Activated naive CD8-positive, alpha-beta T cell treated with anti-CD3 and anti-CD28 coated beads for 36 hours (primary cell): ENCODE measurements at regions not wholly inside any gene's neighbourhood (a gene's known extent, or its start where the extent isn't known, plus 50 kb on each side); places are given as distances from the start of the nearest gene placed in this dataset.

Experiments
- DNase-seq: peaks from one replicate; pipeline ENCODE4 v3.0.0; 2021
- H3K27ac Mint-ChIP-seq: one replicate; pipeline ENCODE4 v1.8.0; 2022; ENCODE audit warnings: mild to moderate bottlenecking, moderate library complexity, mixed read lengths
- H3K27me3 Mint-ChIP-seq: one replicate; pipeline ENCODE4 v1.8.0; 2022; ENCODE audit warnings: mild to moderate bottlenecking, mixed read lengths
- H3K36me3 Mint-ChIP-seq: one replicate; pipeline ENCODE4 v1.8.0; 2021; ENCODE audit warnings: mild to moderate bottlenecking, mixed read lengths
- H3K4me1 Mint-ChIP-seq: one replicate; pipeline ENCODE4 v1.8.0; 2021; ENCODE audit warnings: mixed read lengths
- H3K4me3 Mint-ChIP-seq: one replicate; pipeline ENCODE4 v1.8.0; 2022; ENCODE audit warnings: mild to moderate bottlenecking, moderate library complexity, mixed read lengths
- H3K9me3 Mint-ChIP-seq: one replicate; pipeline ENCODE4 v1.8.0; 2022; ENCODE audit warnings: mixed read lengths

DNA sequence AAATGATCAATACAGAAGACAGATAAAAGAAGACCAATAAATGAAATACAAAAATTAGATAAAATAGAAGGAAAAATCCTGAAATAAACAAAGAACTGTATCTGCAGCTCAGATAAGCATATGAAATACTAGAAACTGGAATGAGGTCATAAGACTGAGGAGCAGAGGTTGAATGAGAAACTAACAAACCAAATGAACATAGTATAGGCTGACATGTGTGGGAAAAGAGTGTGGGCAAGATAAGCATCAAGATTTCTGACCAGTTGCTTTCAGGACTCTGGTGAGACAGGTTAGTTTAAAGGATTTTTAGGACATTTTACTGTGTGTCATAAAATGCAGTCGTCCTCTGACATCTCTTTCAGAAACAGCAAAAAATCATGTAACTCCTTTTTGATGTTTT lies 2073.2 kb upstream of the TENM3 start:
- no peaks in the 10 kb centered on the region for H3K36me3 Mint-ChIP-seq
- no peaks in the 10 kb centered on the region for H3K4me1 Mint-ChIP-seq
- no peak for DNase-seq

DNA sequence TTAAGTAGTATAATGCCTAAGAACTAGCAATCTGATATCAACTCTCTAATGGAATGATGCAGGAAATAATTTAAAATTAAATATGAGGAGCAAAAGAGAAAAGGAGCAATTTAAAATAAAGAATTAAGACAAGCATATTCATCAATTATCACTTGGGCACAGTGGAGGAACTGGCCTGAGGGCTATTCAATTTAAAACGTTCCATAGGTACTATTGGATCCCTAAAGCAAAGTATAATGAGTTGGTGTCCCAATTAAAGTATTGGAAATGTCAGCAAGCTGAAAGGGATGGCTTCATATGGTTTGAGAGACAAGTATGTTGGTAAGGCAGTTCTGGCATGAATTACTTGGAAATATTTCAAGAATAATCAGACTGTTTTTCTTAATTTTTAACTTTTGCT lies 2064.1 kb upstream of the TENM3 start:
- H3K4me1 Mint-ChIP-seq, result no peaks in the 10 kb centered on the region
- H3K36me3 Mint-ChIP-seq, result no peaks in the 10 kb centered on the region
- no peak overlapping the region for H3K27ac Mint-ChIP-seq
- no peak overlapping the region for H3K4me3 Mint-ChIP-seq
- DNase-seq, result no peak
- no peaks in the 10 kb centered on the region for H3K27me3 Mint-ChIP-seq
- no peaks in the 10 kb centered on the region for H3K9me3 Mint-ChIP-seq

More for the DNA sequence above, 2073.2 kb upstream of the TENM3 start:
- no peaks in the 10 kb centered on the region for H3K27me3 Mint-ChIP-seq
- no peak overlapping the region for H3K4me3 Mint-ChIP-seq
- no peaks in the 10 kb centered on the region for H3K9me3 Mint-ChIP-seq
- no peak overlapping the region for H3K27ac Mint-ChIP-seq

DNA sequence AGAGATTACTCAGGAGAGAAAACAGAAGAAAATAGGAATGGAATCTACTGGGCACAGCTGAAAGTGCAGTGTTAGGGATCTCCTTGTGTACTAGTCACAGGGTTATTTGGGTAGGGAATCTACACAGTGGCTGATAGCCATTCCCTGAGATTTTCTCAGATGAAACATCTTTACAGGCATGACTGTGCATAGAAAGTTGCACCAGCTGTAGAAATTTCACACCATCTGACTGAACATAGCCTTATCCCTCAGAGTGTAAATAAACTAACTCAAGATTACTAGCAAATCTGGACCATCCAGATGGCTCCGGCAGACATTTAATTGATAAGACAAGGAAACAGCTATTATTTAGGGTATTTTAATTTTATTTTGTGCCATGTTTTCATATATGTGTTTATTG lies 2053.5 kb upstream of the TENM3 start:
- H3K9me3 Mint-ChIP-seq, result no peaks in the 10 kb centered on the region
- H3K4me1 Mint-ChIP-seq, result peaks cover 2% of the 10 kb centered on the region
- no peak for DNase-seq
- no peaks in the 10 kb centered on the region for H3K27me3 Mint-ChIP-seq
- H3K36me3 Mint-ChIP-seq, result no peaks in the 10 kb centered on the region
- no peak overlapping the region for H3K4me3 Mint-ChIP-seq
- no peak overlapping the region for H3K27ac Mint-ChIP-seq

DNA sequence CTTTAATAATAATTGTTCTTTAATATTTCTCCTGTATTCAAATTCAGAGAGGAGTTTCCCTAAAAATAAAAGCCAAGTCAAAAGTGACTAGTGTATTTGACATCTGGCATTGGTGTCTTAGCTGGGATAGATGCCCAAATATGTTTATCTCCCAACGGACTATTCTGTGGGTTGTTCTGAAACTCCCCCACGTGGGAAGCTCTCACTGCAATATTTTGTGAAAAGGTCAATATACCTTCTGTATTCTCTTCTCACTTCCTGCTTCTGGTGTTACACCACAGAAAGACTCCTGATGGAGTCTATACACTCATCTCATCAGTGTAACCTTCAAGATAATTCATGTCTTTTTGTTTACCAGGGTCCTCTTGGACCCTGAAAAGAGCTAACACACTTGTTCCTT lies 2052.8 kb upstream of the TENM3 start:
- H3K27me3 Mint-ChIP-seq, result no peaks in the 10 kb centered on the region
- no peak overlapping the region for H3K27ac Mint-ChIP-seq
- H3K4me3 Mint-ChIP-seq, result no peak overlapping the region
- no peaks in the 10 kb centered on the region for H3K36me3 Mint-ChIP-seq
- DNase-seq, result no peak
- H3K9me3 Mint-ChIP-seq, result no peaks in the 10 kb centered on the region
- peaks cover 2% of the 10 kb centered on the region for H3K4me1 Mint-ChIP-seq

DNA sequence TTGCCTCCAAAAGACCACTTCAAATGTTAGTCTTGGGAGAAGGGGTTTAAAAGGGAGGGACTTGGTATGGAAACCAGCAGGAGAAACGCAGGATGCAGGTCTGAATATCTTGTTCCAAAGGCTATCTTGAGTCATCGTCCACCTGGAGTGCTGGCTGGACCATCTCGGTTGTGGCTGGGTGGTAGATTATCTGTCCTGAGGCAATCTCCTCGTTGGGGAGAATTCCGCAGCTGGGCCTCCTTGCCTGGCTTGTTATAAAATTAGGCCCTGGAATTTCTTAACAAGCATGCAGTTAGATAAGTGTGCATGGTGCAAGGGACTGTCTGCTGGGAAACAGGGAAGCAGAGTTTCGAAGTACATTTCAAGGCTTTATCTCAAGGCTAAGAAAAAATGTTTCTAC lies 2045.7 kb upstream of the TENM3 start:
- no peaks in the 10 kb centered on the region for H3K36me3 Mint-ChIP-seq
- no peaks in the 10 kb centered on the region for H3K27me3 Mint-ChIP-seq
- no peak for DNase-seq
- no peaks in the 10 kb centered on the region for H3K4me1 Mint-ChIP-seq
- H3K9me3 Mint-ChIP-seq, result no peaks in the 10 kb centered on the region
- H3K4me3 Mint-ChIP-seq, result no peak overlapping the region
- H3K27ac Mint-ChIP-seq, result no peak overlapping the region

DNA sequence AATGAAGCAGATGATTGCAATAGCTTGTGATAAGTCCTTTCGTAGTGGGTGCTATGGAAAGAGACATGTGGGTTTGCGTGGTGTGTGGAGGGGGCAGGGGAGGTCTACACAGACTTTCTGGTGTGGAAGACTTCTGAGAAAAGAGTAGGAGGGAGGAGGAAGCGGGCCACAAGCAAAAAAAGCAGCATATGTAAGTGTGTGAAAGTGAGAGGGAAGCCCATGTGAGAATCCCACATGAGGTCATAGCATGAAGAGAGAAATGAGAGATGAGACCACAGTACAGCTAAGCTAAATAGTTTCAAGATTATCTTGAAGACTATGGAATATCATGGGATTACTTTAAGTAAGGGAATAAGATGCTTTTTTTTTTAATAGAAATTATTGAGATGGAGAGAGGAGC lies 2039.9 kb upstream of the TENM3 start:
- Mint-ChIP-seq H3K27ac (no peak overlapping the region), H3K4me1 (peaks cover 9% of the 10 kb centered on the region), H3K36me3 (no peaks in the 10 kb centered on the region), H3K9me3 (no peaks in the 10 kb centered on the region), H3K4me3 (no peak overlapping the region), H3K27me3 (no peaks in the 10 kb centered on the region)
- DNase-seq, result peak; percentile 16

DNA sequence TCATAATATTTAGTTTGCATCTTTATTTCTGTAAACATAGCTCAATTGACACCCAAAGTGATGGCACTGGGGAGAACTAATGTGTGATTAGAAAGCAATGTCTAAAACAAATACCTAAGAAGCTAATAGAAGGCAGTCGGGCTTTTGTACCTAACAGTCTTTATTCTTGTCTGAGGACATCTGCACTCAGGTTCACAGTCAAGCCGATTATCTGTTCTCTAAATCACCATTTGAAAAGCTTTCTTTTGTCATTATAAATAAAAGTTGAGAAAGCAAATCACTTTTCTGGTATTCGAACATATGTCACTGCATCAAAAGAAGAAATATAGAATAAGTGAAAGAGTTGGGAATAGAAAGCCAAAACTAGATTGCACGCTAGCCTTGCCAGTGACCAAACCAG lies 2037.9 kb upstream of the TENM3 start:
- Mint-ChIP-seq H3K9me3 (no peaks in the 10 kb centered on the region), H3K4me3 (no peak overlapping the region), H3K27ac (no peak overlapping the region), H3K4me1 (peaks cover 9% of the 10 kb centered on the region), H3K36me3 (no peaks in the 10 kb centered on the region), H3K27me3 (no peaks in the 10 kb centered on the region)
- no peak for DNase-seq

DNA sequence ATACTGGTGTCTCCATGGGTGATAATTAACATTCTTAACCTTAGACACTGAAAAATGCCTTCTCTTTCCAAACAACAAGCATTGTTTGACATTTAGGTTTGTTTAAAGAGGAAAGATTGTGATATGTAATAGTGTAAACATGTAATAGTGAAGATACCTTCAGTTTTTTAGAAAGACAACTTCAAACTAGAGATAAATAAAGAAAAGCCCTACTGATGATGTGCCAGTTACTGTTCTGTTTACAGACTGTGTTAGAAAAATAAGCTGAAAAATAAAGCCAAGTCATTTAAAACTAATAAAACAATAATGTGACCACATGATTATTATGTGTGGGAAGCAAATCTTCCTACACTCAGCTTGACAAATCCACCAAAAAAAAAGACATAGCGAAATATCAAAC lies 2035.3 kb upstream of the TENM3 start:
- Mint-ChIP-seq H3K4me1 (peaks cover 8% of the 10 kb centered on the region), H3K27me3 (no peaks in the 10 kb centered on the region)

DNA sequence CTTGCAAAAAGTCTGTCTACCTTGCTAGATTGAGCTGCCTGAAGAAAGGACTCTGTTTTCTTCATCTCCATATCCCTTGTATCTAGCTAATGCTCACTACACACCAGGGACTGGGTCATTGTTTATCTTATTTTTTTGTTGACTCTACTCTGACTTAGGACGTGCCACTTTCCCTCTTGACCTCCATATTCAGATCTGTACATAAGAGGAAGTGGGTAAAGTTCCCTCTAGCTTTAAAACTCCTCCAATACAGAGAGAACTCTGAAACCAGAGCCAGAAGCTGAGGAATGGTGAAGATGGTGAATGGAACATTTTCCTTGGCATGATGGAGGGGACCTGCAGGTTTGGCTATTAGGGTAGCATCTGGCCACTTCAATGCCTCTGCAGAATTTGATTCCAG lies 2026.1 kb upstream of the TENM3 start:
- Mint-ChIP-seq H3K27ac (no peak overlapping the region), H3K9me3 (peaks cover 8% of the 10 kb centered on the region), H3K36me3 (no peaks in the 10 kb centered on the region), H3K4me3 (no peak overlapping the region), H3K4me1 (no peaks in the 10 kb centered on the region), H3K27me3 (no peaks in the 10 kb centered on the region)
- DNase-seq, result no peak

More for the DNA sequence above, 2035.3 kb upstream of the TENM3 start:
- Mint-ChIP-seq H3K36me3 (no peaks in the 10 kb centered on the region), H3K27ac (no peak overlapping the region), H3K9me3 (no peaks in the 10 kb centered on the region), H3K4me3 (no peak overlapping the region)
- no peak for DNase-seq

DNA sequence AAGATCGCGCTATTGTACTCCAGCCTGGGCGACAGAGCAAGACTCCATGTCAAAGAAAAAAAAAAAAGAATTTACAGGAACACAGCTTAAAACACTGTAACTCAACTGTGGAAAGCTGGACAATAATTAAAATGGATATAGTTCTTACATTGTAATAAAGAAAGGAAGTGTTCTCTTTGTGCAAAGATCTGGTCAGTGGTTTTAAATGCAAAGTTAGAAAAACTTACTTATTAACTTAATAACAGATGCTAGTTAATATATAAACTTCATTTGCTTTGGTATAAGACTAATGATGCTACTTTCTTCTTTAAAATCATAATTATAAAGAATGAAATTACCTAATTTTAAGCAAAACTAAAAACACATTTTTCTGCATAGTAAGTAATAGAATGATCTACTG lies 2024.1 kb upstream of the TENM3 start:
- H3K27ac Mint-ChIP-seq, result no peak overlapping the region
- no peak for DNase-seq
- no peak overlapping the region for H3K4me3 Mint-ChIP-seq
- H3K9me3 Mint-ChIP-seq, result peaks cover 8% of the 10 kb centered on the region
- no peaks in the 10 kb centered on the region for H3K36me3 Mint-ChIP-seq
- no peaks in the 10 kb centered on the region for H3K4me1 Mint-ChIP-seq
- H3K27me3 Mint-ChIP-seq, result no peaks in the 10 kb centered on the region

DNA sequence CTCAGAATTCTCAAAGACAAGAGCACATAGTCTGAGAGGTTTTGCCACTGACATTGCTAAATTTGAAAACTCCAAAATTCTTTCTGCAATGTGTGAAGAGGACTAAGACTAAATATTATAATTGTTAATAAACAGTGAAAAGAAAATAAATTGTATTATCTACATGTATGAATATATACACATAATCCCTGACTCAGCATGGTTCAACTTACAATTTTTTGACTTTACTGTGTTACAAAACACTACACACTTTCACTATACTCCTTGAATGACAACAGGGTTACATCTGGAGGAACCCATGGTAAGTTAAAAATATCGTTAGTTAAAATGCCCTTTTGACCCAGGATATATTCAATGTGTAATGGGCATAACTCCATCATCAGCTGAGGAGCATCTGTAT lies 2017.2 kb upstream of the TENM3 start:
- no peak overlapping the region for H3K27ac Mint-ChIP-seq
- peaks cover 4% of the 10 kb centered on the region for H3K9me3 Mint-ChIP-seq
- no peak for DNase-seq
- peaks cover 4% of the 10 kb centered on the region for H3K4me1 Mint-ChIP-seq
- no peaks in the 10 kb centered on the region for H3K27me3 Mint-ChIP-seq
- no peak overlapping the region for H3K4me3 Mint-ChIP-seq
- no peaks in the 10 kb centered on the region for H3K36me3 Mint-ChIP-seq

DNA sequence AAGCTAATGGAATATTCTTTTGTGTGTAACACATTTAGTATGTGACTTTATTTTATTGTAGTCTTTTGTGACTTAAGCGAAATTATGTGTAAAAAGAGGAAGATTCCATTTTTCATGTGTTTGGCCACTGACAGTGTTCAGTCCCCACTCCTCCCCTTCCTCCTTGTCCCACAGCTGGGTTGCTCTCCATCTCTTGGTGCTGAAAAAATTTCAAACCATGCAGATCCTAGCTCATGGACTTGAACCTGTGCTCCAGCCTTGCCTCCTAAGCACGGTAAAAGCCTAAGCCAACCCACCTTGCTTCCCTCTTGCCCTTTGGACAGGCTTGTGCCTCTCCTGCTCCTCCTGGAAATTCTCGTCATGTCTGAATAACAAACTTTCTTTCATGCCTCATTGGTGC lies 2008.5 kb upstream of the TENM3 start:
- Mint-ChIP-seq H3K9me3 (no peaks in the 10 kb centered on the region), H3K4me3 (no peak overlapping the region), H3K36me3 (no peaks in the 10 kb centered on the region), H3K27me3 (no peaks in the 10 kb centered on the region), H3K27ac (no peak overlapping the region), H3K4me1 (no peaks in the 10 kb centered on the region)
- DNase-seq, result no peak

DNA sequence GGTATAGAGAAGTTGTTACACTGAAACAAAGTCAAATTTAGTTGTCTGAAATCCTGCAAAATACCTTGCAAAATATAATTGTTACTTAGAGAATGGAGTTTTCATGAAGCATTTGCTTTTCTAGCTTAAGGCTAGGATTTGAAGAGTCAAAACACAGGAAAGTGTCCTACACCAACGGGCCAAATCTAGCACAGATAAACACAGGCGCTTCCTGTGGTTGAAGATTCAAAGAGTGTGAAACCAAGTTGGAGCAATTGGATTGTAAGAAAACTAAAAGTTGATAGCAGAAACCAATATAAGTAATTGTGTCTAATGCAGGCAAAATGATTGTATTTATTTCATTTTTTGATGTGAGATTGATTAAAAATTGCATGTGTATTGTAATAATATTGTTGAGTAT lies 2002.5 kb upstream of the TENM3 start:
- Mint-ChIP-seq H3K4me1 (peaks cover 11% of the 10 kb centered on the region), H3K4me3 (no peak overlapping the region), H3K27ac (no peak overlapping the region), H3K36me3 (no peaks in the 10 kb centered on the region), H3K27me3 (no peaks in the 10 kb centered on the region), H3K9me3 (peaks cover under 1% of the 10 kb centered on the region)
- no peak for DNase-seq

DNA sequence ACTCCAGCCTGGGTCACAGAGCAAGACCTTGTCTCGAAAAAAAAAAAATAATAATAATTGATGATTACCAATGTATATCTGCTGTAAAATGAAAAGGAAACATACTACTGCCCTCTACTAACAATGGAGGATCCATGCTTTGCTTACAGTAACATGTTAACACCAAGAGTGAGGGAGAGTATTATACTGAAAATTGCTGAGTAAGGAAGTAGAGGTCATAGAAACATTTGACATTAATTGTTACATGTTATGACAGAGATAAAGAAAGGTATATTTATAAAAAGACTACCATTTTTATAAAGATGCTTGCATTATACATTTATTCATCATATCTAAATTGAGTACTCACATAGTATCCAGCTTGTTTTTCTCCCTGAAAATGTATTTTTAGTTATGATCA lies 1989.8 kb upstream of the TENM3 start:
- Mint-ChIP-seq H3K9me3 (no peaks in the 10 kb centered on the region), H3K27ac (no peak overlapping the region), H3K36me3 (no peaks in the 10 kb centered on the region), H3K4me1 (no peaks in the 10 kb centered on the region), H3K4me3 (no peak overlapping the region), H3K27me3 (no peaks in the 10 kb centered on the region)
- DNase-seq, result no peak

DNA sequence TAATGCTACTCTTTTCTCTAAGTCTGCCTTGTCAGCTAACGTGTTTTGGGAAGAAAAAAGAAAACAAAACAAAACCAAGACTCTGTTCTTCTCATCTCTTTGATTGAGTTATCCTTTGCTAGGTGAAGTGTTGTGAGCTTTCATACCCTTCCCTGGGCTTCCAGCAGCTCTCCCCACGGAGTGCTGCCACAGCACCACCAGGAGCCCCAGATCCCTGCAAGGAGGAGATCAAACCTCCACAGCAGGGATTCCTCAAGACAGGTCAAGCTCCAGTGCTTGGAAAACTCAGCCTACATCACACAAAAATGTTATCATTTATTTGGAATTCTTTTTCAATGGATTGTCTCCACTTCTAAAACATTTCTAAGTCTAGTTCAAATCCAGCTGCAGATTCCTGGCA lies 1981.9 kb upstream of the TENM3 start:
- H3K27ac Mint-ChIP-seq, result no peak overlapping the region
- no peak overlapping the region for H3K4me3 Mint-ChIP-seq
- no peaks in the 10 kb centered on the region for H3K27me3 Mint-ChIP-seq
- DNase-seq, result no peak
- no peaks in the 10 kb centered on the region for H3K9me3 Mint-ChIP-seq
- H3K36me3 Mint-ChIP-seq, result no peaks in the 10 kb centered on the region
- no peaks in the 10 kb centered on the region for H3K4me1 Mint-ChIP-seq

DNA sequence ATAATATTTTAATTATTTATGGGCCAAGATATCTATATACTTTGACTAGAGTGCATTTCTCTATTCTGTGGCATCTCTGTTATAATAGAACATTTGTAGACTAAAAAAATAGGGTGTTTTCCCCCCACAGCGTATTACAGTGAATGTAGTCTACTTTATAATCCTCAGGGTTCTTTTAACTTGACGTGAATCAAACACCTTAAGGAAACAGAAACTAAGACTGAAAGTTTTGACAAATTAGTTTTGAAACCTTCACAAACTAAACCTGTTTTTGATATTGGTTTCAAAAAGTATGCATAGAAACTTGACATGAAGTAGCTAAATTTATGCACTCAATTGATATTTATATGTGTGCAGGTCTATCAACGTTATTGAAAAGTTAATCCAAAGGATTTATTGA lies 1963.1 kb upstream of the TENM3 start:
- DNase-seq, result no peak
- Mint-ChIP-seq H3K4me1 (peaks cover 7% of the 10 kb centered on the region), H3K4me3 (no peak overlapping the region), H3K27ac (no peak overlapping the region), H3K36me3 (no peaks in the 10 kb centered on the region), H3K9me3 (no peaks in the 10 kb centered on the region), H3K27me3 (no peaks in the 10 kb centered on the region)

DNA sequence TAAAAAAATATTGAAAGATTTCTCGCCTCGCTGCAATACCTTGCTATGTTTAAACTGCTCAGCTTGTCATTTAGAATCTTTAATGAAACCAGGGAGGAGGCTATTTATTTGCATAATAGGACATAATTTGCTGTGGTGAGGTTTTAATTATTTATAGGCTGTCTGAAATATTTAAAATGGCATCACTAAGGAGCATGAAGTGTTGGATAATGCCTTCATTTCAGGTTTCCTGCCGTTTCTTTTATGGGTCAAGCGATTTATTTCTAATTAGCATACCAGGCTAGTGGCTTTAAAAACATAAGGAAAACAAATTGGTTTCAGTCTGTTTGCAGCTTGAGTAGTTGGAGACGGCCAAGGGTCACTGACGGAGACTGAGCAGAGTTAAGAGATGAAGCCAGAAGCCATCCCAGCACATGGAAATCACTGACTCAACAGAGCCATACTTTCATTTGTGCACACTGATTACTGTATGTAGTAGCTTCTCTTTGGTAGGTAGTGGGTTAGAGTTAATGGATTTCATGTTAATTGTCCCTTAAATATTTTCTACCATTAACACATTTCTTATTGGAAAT lies 1962.4 kb upstream of the TENM3 start:
- Mint-ChIP-seq H3K9me3 (no peaks in the 10 kb centered on the region), H3K4me1 (peaks cover 5% of the 10 kb centered on the region), H3K36me3 (no peaks in the 10 kb centered on the region), H3K27me3 (no peaks in the 10 kb centered on the region), H3K27ac (no peak overlapping the region), H3K4me3 (no peak overlapping the region)
- DNase-seq, result no peak
